Loucy (cell line): ENCODE measurements at regions not wholly inside any gene's neighbourhood (a gene's known extent, or its start where the extent isn't known, plus 50 kb on each side); places are given as distances from the start of the nearest gene placed in this dataset.

ENCODE experiments used
- CTCF ChIP-seq: fragments of 200-600 bp; sonication (generic); conservative IDR thresholded peaks from 2 replicates; pipeline ENCODE4 v1.5.1; 2014; ENCODE audit warnings: mild to moderate bottlenecking, antibody characterized with exemption, low read length
- EZH2phosphoT487 ChIP-seq: fragments of 200-600 bp; IDR thresholded peaks from 2 replicates; pipeline ENCODE4 v1.6.1; 2018; ENCODE audit warnings: antibody characterized with exemption, mild to moderate bottlenecking, moderate library complexity, borderline replicate concordance

- no peak for TF ChIP-seq CTCF
- no peak for TF ChIP-seq EZH2phosphoT487
These were observed 118.8 kb upstream of the MYO3A start for GRCh38 chr10:25815236-25815635.
